Kidney glomerular epithelial cell (primary cell): ENCODE measurements at regions not wholly inside any gene's neighbourhood (a gene's known extent, or its start where the extent isn't known, plus 50 kb on each side); places are given as distances from the start of the nearest gene placed in this dataset.
A peak's percentile ranks its signal among the peaks of the same experiment; 100 is the strongest.
"Not testable (repeated sequence)": the region's sequence is repeated elsewhere in the genome, so short reads cannot be mapped to it uniquely, and the experiment has no call there.

Experiments
- DNase-seq: peaks from one replicate; lab custom pipeline; 2025; lab: John Stamatoyannopoulos, UW

- DNase-seq = no peak
These were observed 67.2 kb upstream of the ZNF527 start for GRCh38 chr19:37303591-37304171.

- no peak for DNase-seq
These were observed 66.6 kb upstream of the ZNF527 start for GRCh38 chr19:37304190-37304883.

- DNase-seq = no peak
These were observed 66.0 kb upstream of the ZNF527 start for GRCh38 chr19:37304884-37305255.

- no peak for DNase-seq
These were observed 64.4 kb upstream of the ZNF527 start for GRCh38 chr19:37306383-37306963.

- DNase-seq = no peak
These were observed 60.9 kb upstream of the ZNF527 start for GRCh38 chr19:37309834-37310575.

- not testable (repeated sequence) for DNase-seq
These were observed 58.2 kb upstream of the ZNF527 start for GRCh38 chr19:37312531-37313334.

- no peak for DNase-seq
These were observed 57.6 kb upstream of the ZNF527 start for GRCh38 chr19:37313335-37313627.

GRCh38 chr19:37317403-37318209 is 53.3 kb upstream of the ZNF527 start:
- DNase-seq = peak; percentile 99

GRCh38 chr19:37320988-37321387 is 49.9 kb upstream of the ZNF527 start:
- DNase-seq = not testable (repeated sequence)
